ENCODE measurements at regions not wholly inside any gene's neighbourhood (a gene's known extent, or its start where the extent isn't known, plus 50 kb on each side); places are given as distances from the start of the nearest gene placed in this dataset.

- CTCF ChIA-PET: no interaction called here
Observed at GRCh38 chr2:52879561-52879960, 888.0 kb upstream of the CHAC2 start.

GRCh38 chr2:52877703-52878102 lies 889.9 kb upstream of the CHAC2 start:
- Histone ChIP-seq H3K36me3 (ENCODE audit: insufficient read depth, low read length, poor library complexity, severe bottlenecking) (no peaks in the 10 kb centered on the region), H3K27ac (ENCODE audit: low read depth, low read length, poor library complexity, severe bottlenecking) (no peak overlapping the region), H3K4me1 (ENCODE audit: insufficient read depth, low read length, poor library complexity, severe bottlenecking) (no peaks in the 10 kb centered on the region), H3K4me3 (ENCODE audit: low read depth, low read length, poor library complexity, severe bottlenecking) (no peak overlapping the region), H3K27me3 (replicated peaks; ENCODE audit: insufficient read depth, low read depth, low read length, poor library complexity) (no peaks in the 10 kb centered on the region), H3K9me3 (ENCODE audit: low read depth, low read length, poor library complexity, severe bottlenecking) (no peaks in the 10 kb centered on the region)
- no TSS peak for BruUV-seq (replicated peaks)
- CTCF ChIA-PET: no interaction called here
- POLR2A ChIA-PET (ENCODE audit: low non-redundant PET): no interaction called here
- DNase-seq (ENCODE audit: low spot score): no peak
- TF ChIP-seq CTCF (conservative IDR thresholded peaks at IDR 0.05; ENCODE audit: low read depth, low read length) (no peak), EZH2 (IDR thresholded peaks at IDR 0.05; ENCODE audit: borderline replicate concordance, low read depth, low read length, poor library complexity, severe bottlenecking) (no peak)
- intact Hi-C loops (cut with micrococcal nuclease; ENCODE audit: unreplicated experiment): no loop called here

More at GRCh38 chr2:52879561-52879960, 888.0 kb upstream of the CHAC2 start:
- DNase-seq (ENCODE audit: low spot score): no peak
- no peaks in the 10 kb centered on the region for H3K9me3 ChIP-seq (ENCODE audit: low read depth, low read length, poor library complexity, severe bottlenecking)
- intact Hi-C loops (cut with micrococcal nuclease; ENCODE audit: unreplicated experiment): no loop called here
- no peaks in the 10 kb centered on the region for H3K27me3 ChIP-seq (replicated peaks; ENCODE audit: insufficient read depth, low read depth, low read length, poor library complexity)
- H3K4me3 ChIP-seq (ENCODE audit: low read depth, low read length, poor library complexity, severe bottlenecking): no peak overlapping the region
- TF ChIP-seq CTCF (conservative IDR thresholded peaks at IDR 0.05; ENCODE audit: low read depth, low read length) (no peak), EZH2 (IDR thresholded peaks at IDR 0.05; ENCODE audit: borderline replicate concordance, low read depth, low read length, poor library complexity, severe bottlenecking) (no peak)
- H3K36me3 ChIP-seq (ENCODE audit: insufficient read depth, low read length, poor library complexity, severe bottlenecking): no peaks in the 10 kb centered on the region
- no peak overlapping the region for H3K27ac ChIP-seq (ENCODE audit: low read depth, low read length, poor library complexity, severe bottlenecking)
- POLR2A ChIA-PET (ENCODE audit: low non-redundant PET): no interaction called here
- no peaks in the 10 kb centered on the region for H3K4me1 ChIP-seq (ENCODE audit: insufficient read depth, low read length, poor library complexity, severe bottlenecking)
- no TSS peak for BruUV-seq (replicated peaks)

GRCh38 chr2:52874466-52875106 lies 893.0 kb upstream of the CHAC2 start:
- POLR2A ChIA-PET (ENCODE audit: low non-redundant PET): no interaction called here
- intact Hi-C loops (cut with micrococcal nuclease; ENCODE audit: unreplicated experiment): no loop called here

More at GRCh38 chr2:52874466-52875106, 893.0 kb upstream of the CHAC2 start:
- Histone ChIP-seq H3K9me3 (ENCODE audit: low read depth, low read length, poor library complexity, severe bottlenecking) (no peaks in the 10 kb centered on the region), H3K36me3 (ENCODE audit: insufficient read depth, low read length, poor library complexity, severe bottlenecking) (no peaks in the 10 kb centered on the region), H3K27ac (ENCODE audit: low read depth, low read length, poor library complexity, severe bottlenecking) (no peak overlapping the region), H3K4me1 (ENCODE audit: insufficient read depth, low read length, poor library complexity, severe bottlenecking) (no peaks in the 10 kb centered on the region), H3K27me3 (replicated peaks; ENCODE audit: insufficient read depth, low read depth, low read length, poor library complexity) (no peaks in the 10 kb centered on the region), H3K4me3 (ENCODE audit: low read depth, low read length, poor library complexity, severe bottlenecking) (no peak overlapping the region)
- CTCF ChIA-PET: no interaction called here
- no peak for DNase-seq (ENCODE audit: low spot score)
- TF ChIP-seq CTCF (conservative IDR thresholded peaks at IDR 0.05; ENCODE audit: low read depth, low read length) (no peak), EZH2 (IDR thresholded peaks at IDR 0.05; ENCODE audit: borderline replicate concordance, low read depth, low read length, poor library complexity, severe bottlenecking) (no peak)
- BruUV-seq (replicated peaks): no TSS peak
